ENCODE measurements at regions not wholly inside any gene's neighbourhood (a gene's known extent, or its start where the extent isn't known, plus 50 kb on each side); places are given as distances from the start of the nearest gene placed in this dataset.

DNA sequence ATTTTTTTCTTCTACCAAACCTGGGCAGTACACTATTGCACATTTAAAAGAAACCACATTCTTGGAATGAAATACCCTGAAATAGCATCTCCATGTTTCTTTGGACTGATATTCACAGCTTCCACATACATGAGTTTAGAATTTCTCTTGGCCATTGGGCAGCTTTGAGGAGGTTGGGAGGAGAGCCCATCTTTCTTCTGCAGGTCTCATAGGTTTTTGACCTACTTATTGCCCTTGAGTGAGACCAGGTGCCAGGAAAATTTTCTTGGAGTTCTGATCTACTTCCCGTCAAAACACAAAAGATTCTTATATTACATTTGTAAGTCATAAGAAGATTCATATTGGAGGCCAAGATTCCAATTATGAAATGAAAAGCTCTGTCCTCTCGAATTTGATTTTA is 212.0 kb downstream of the IBTK start:
- TF ChIP-seq, protein P1, sequence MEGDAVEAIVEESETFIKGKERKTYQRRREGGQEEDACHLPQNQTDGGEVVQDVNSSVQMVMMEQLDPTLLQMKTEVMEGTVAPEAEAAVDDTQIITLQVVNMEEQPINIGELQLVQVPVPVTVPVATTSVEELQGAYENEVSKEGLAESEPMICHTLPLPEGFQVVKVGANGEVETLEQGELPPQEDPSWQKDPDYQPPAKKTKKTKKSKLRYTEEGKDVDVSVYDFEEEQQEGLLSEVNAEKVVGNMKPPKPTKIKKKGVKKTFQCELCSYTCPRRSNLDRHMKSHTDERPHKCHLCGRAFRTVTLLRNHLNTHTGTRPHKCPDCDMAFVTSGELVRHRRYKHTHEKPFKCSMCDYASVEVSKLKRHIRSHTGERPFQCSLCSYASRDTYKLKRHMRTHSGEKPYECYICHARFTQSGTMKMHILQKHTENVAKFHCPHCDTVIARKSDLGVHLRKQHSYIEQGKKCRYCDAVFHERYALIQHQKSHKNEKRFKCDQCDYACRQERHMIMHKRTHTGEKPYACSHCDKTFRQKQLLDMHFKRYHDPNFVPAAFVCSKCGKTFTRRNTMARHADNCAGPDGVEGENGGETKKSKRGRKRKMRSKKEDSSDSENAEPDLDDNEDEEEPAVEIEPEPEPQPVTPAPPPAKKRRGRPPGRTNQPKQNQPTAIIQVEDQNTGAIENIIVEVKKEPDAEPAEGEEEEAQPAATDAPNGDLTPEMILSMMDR (IDR thresholded peaks at IDR 0.05): no peak
- no peak for TF ChIP-seq POLR2A (IDR thresholded peaks at IDR 0.05)
- no peak for TF ChIP-seq POLR2AphosphoS5 (IDR thresholded peaks at IDR 0.05)
- no peak for TF ChIP-seq EP300 (IDR thresholded peaks at IDR 0.05)

Data from upper lobe of left lung (tissue), 4 donors.